ENCODE measurements at regions not wholly inside any gene's neighbourhood (a gene's known extent, or its start where the extent isn't known, plus 50 kb on each side); places are given as distances from the start of the nearest gene placed in this dataset.

- intact Hi-C loops (cut with DNase I; ENCODE audit: low total_unique reads): no loop called here
- no peak overlapping the region for H3K4me3 ChIP-seq
- H3K4me1 ChIP-seq: no peaks in the 10 kb centered on the region
- H3K36me3 ChIP-seq: no peaks in the 10 kb centered on the region
- TF ChIP-seq POLR2AphosphoS5 (IDR thresholded peaks at IDR 0.05) (no peak), CTCF (IDR thresholded peaks at IDR 0.05) (no peak), POLR2A (IDR thresholded peaks at IDR 0.05) (no peak)
- H3K9me3 ChIP-seq: peaks cover 11 to 12% of the 10 kb centered on the region in 2 donors
- H3K27ac ChIP-seq: no peak overlapping the region
- no peaks in the 10 kb centered on the region for H3K27me3 ChIP-seq
- DNase-seq (ENCODE audit: low spot score in 2 of 2): no peak
These were observed 442.2 kb upstream of the ARID1B start for GRCh38 chr6:156334966-156335365.

GRCh38 chr6:156319707-156320106 is 457.5 kb upstream of the ARID1B start:
- Histone ChIP-seq H3K27ac (no peak overlapping the region), H3K4me1 (no peaks in the 10 kb centered on the region), H3K36me3 (no peaks in the 10 kb centered on the region), H3K9me3 (no peaks in the 10 kb centered on the region), H3K4me3 (no peak overlapping the region), H3K27me3 (no peaks in the 10 kb centered on the region)
- intact Hi-C loops (cut with DNase I; ENCODE audit: low total_unique reads): no loop called here
- no peak for DNase-seq (ENCODE audit: low spot score in 2 of 2)
- no peak for TF ChIP-seq CTCF (IDR thresholded peaks at IDR 0.05)

GRCh38 chr6:156316583-156317125 is 460.5 kb upstream of the ARID1B start:
- no peaks in the 10 kb centered on the region for H3K9me3 ChIP-seq
- no peak for DNase-seq (ENCODE audit: low spot score in 2 of 2)
- no peaks in the 10 kb centered on the region for H3K4me1 ChIP-seq
- H3K27me3 ChIP-seq: no peaks in the 10 kb centered on the region
- H3K4me3 ChIP-seq: no peak overlapping the region
- H3K27ac ChIP-seq: no peak overlapping the region
- TF ChIP-seq CTCF (IDR thresholded peaks at IDR 0.05): no peak
- no peak for TF ChIP-seq POLR2AphosphoS5 (IDR thresholded peaks at IDR 0.05)
- no peak for TF ChIP-seq POLR2A (IDR thresholded peaks at IDR 0.05)
- intact Hi-C loops (cut with DNase I; ENCODE audit: low total_unique reads): no loop called here
- H3K36me3 ChIP-seq: no peaks in the 10 kb centered on the region

GRCh38 chr6:156315146-156315545 is 462.0 kb upstream of the ARID1B start:
- H3K27me3 ChIP-seq: no peaks in the 10 kb centered on the region
- DNase-seq (ENCODE audit: low spot score in 2 of 2): no peak
- no peak for TF ChIP-seq POLR2A (IDR thresholded peaks at IDR 0.05)
- no peak for TF ChIP-seq POLR2AphosphoS5 (IDR thresholded peaks at IDR 0.05)
- no peak for TF ChIP-seq CTCF (IDR thresholded peaks at IDR 0.05)
- no peaks in the 10 kb centered on the region for H3K36me3 ChIP-seq
- H3K9me3 ChIP-seq: no peaks in the 10 kb centered on the region
- H3K27ac ChIP-seq: no peak overlapping the region
- no peaks in the 10 kb centered on the region for H3K4me1 ChIP-seq
- H3K4me3 ChIP-seq: no peak overlapping the region
- intact Hi-C loops (cut with DNase I; ENCODE audit: low total_unique reads): no loop called here

- no peaks in the 10 kb centered on the region for H3K9me3 ChIP-seq
- no peak overlapping the region for H3K4me3 ChIP-seq
- intact Hi-C loops (cut with DNase I; ENCODE audit: low total_unique reads): no loop called here
- H3K27ac ChIP-seq: no peak overlapping the region
- no peaks in the 10 kb centered on the region for H3K27me3 ChIP-seq
- no peaks in the 10 kb centered on the region for H3K36me3 ChIP-seq
- DNase-seq (ENCODE audit: low spot score in 2 of 2): no peak
- H3K4me1 ChIP-seq: no peaks in the 10 kb centered on the region
- TF ChIP-seq POLR2AphosphoS5 (IDR thresholded peaks at IDR 0.05) (no peak), CTCF (IDR thresholded peaks at IDR 0.05) (no peak), POLR2A (IDR thresholded peaks at IDR 0.05) (no peak)
These were observed 464.1 kb upstream of the ARID1B start for GRCh38 chr6:156313037-156313436.

Measured in breast epithelium (tissue), 4 donors.